Peyer's patch (tissue), 4 donors: ENCODE measurements at regions not wholly inside any gene's neighbourhood (a gene's known extent, or its start where the extent isn't known, plus 50 kb on each side); places are given as distances from the start of the nearest gene placed in this dataset.

Source experiments
- DNase-seq, 3 donors: peaks; one replicate each; pipeline ENCODE4 v3.0.0-alpha.2; 2017 to 2019
- H3K27ac ChIP-seq, 4 donors: fragments of 200-600 bp; sonication (generic); one replicate each; pipeline ENCODE4 v1.5.1; 2016 to 2019
- H3K27me3 ChIP-seq, 2 donors: fragments of 200-600 bp; sonication (generic); one replicate each; pipeline ENCODE4 v1.5.1; 2019
- H3K36me3 ChIP-seq, 3 donors: fragments of 200-600 bp; sonication (generic); one replicate each; pipeline ENCODE4 v1.5.1; 2016 to 2019
- H3K4me1 ChIP-seq, 4 donors: fragments of 200-600 bp; sonication (generic); one replicate each; pipeline ENCODE4 v1.5.1; 2016 to 2019
- H3K4me3 ChIP-seq, 4 donors: fragments of 200-600 bp; sonication (generic); 1 replicate in 3 of 4; 2 replicates in 1 of 4; pipeline ENCODE4 v1.5.1; 2016 to 2019; ENCODE audit warnings: mild to moderate bottlenecking in 1 of 4
- H3K9me3 ChIP-seq, 4 donors: fragments of 200-600 bp; sonication (generic); one replicate each; pipeline ENCODE4 v1.5.1; 2016 to 2019; ENCODE audit warnings: mild to moderate bottlenecking in 1 of 4
- POLR2A ChIP-seq, 2 donors: fragments of 450-650 bp; IDR thresholded peaks; one replicate each; pipeline ENCODE4 v1.5.1; 2017; ENCODE audit warnings: antibody characterized with exemption in 2 of 2, mild to moderate bottlenecking in 2 of 2, moderate library complexity in 2 of 2
- TF ChIP-seq, protein P1 (sequence below), 6 experiments: fragments of 450-650 bp in 4 of 6; fragments of 200-600 bp in 2 of 6; sonication (generic) in 1 of 6; IDR thresholded peaks; one replicate each; pipeline ENCODE4 v1.5.1; 2017 to 2019; ENCODE audit warnings: antibody characterized with exemption in 6 of 6, mild to moderate bottlenecking in 3 of 6, moderate library complexity in 1 of 6

DNA sequence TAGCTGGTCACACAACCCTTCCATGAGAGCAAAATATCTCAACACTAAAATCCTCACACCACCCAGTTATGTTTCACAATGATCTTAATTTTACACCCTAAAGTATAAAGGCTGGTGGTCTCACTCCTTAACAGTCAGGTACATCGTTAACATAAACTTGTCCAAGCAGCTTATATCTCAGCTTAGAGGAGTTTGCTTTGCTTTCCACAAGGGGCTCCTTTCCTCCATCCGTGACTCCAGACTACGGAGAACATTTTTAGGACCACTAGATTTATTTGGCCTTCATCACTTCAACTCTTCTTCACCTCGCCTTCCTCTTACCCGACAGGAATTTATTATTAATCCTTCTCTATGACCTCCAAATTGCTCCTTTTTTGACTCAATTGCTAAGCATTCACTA lies 1014.1 kb upstream of the NUDT12 start:
- H3K4me3 ChIP-seq = no peak overlapping the region
- H3K36me3 ChIP-seq = no peaks in the 10 kb centered on the region
- H3K27ac ChIP-seq = no peak overlapping the region
- H3K9me3 ChIP-seq = no peaks in the 10 kb centered on the region
- TF ChIP-seq, protein P1, sequence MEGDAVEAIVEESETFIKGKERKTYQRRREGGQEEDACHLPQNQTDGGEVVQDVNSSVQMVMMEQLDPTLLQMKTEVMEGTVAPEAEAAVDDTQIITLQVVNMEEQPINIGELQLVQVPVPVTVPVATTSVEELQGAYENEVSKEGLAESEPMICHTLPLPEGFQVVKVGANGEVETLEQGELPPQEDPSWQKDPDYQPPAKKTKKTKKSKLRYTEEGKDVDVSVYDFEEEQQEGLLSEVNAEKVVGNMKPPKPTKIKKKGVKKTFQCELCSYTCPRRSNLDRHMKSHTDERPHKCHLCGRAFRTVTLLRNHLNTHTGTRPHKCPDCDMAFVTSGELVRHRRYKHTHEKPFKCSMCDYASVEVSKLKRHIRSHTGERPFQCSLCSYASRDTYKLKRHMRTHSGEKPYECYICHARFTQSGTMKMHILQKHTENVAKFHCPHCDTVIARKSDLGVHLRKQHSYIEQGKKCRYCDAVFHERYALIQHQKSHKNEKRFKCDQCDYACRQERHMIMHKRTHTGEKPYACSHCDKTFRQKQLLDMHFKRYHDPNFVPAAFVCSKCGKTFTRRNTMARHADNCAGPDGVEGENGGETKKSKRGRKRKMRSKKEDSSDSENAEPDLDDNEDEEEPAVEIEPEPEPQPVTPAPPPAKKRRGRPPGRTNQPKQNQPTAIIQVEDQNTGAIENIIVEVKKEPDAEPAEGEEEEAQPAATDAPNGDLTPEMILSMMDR (IDR thresholded peaks at IDR 0.05) = no peak
- TF ChIP-seq POLR2A (IDR thresholded peaks at IDR 0.05) = no peak
- no peak for DNase-seq
- H3K27me3 ChIP-seq = no peaks in the 10 kb centered on the region
- no peaks in the 10 kb centered on the region for H3K4me1 ChIP-seq

DNA sequence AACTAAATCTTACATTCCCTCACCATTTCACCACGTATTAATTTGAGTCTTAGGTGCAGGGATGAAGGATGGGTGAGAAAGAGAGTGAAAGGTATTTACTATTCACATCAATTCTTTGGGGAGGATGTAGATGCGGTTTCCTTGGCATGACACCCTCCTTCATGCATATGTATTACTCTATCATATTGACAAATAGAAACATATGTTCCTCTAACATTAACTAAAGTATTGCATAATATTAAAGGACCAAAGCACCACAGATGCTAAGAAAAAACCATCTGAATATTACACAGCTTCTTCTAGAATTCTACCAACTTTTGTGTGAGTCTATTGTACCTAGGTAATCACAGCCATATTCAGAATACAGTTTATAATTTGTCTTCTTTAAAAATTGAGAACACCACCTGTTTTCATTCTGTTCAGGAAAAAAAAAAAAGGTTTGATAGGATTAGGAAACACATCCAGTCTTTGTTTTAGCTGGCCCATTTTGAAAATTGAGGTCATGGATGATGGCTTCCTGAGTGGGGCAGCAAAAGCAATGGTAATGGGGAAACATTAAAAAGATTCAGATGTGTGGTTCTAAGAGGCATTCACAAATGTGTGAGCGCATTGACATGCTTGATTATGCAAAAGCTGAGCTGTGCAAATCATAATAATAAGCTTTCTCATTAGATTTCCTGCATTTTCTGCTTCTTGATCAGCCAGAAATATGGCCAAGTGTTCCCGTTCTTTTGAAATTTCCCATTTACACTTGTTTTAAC lies 1011.5 kb upstream of the NUDT12 start:
- DNase-seq = no peak
- no peaks in the 10 kb centered on the region for H3K36me3 ChIP-seq
- TF ChIP-seq, protein P1 (IDR thresholded peaks at IDR 0.05) = no peak
- TF ChIP-seq POLR2A (IDR thresholded peaks at IDR 0.05) = no peak
- no peaks in the 10 kb centered on the region for H3K4me1 ChIP-seq
- no peaks in the 10 kb centered on the region for H3K27me3 ChIP-seq
- no peak overlapping the region for H3K27ac ChIP-seq
- no peaks in the 10 kb centered on the region for H3K9me3 ChIP-seq
- H3K4me3 ChIP-seq = no peak overlapping the region

DNA sequence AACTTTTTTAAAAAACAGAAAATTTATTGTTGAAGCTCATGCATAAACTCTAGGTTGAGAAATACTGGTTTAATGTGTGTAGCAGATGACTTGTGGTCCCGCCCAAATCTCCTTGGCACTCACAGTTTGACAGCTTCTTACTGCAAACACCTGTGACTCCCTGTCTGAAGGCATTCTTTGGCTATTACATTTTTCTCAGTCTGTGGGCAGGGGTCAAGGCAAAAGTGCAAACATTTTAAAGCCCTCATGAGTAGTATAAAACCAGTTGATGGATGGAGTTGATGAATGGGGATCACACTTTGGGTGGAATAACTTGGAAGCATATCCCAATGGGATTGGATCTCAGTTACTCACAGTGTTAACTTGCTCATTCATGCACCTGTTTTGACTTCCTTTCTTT lies 1007.0 kb upstream of the NUDT12 start:
- Histone ChIP-seq H3K9me3 (no peaks in the 10 kb centered on the region), H3K27ac (no peak overlapping the region), H3K27me3 (no peaks in the 10 kb centered on the region), H3K4me3 (no peak overlapping the region), H3K36me3 (no peaks in the 10 kb centered on the region), H3K4me1 (no peaks in the 10 kb centered on the region)
- TF ChIP-seq POLR2A (IDR thresholded peaks at IDR 0.05) = no peak
- TF ChIP-seq, protein P1 (IDR thresholded peaks at IDR 0.05) = no peak
- no peak for DNase-seq

DNA sequence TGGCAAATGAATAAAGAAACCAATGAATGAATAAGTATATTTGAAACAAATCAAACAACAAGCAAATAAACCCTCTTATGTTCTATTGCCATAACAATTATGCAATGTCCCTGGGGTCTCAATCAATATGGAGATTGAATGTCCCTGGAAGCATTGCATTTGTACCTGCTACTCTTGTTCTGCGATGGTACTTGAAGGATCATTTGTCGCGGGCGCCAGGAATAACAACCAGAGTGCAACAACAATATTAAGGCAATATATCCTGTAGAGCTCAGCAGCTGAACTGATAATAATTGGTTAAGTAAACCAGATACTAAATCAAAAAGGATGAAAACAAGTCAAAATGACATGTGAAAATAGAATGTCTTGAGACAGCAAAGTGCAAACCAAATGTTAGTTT lies 1001.9 kb upstream of the NUDT12 start:
- Histone ChIP-seq H3K36me3 (no peaks in the 10 kb centered on the region), H3K27ac (no peak overlapping the region), H3K4me1 (no peaks in the 10 kb centered on the region), H3K27me3 (no peaks in the 10 kb centered on the region), H3K4me3 (no peak overlapping the region), H3K9me3 (no peaks in the 10 kb centered on the region)
- DNase-seq = no peak
- TF ChIP-seq, protein P1 (IDR thresholded peaks at IDR 0.05) = no peak
- no peak for TF ChIP-seq POLR2A (IDR thresholded peaks at IDR 0.05)

DNA sequence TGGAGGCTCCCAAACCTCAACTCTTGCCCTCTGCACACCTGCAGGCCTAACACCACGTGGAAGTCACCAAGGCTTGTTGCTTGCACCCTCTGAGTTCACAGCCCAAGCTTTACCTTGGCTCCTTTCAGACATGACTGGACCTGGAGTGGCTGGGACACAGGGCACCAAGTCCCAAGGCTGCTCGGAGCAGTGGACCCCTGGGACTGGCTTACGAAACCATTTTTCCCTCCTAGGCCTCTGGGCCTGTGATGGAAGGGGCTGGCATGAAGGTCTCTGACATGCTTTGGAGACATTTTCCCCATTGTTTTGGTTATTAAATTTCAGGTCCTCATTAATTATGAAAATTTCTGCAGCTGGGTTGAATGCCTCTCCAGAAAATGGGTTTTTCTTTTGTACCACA lies 994.4 kb upstream of the NUDT12 start:
- no peak for TF ChIP-seq POLR2A (IDR thresholded peaks at IDR 0.05)
- TF ChIP-seq, protein P1 (IDR thresholded peaks at IDR 0.05) = no peak
- DNase-seq = no peak
- Histone ChIP-seq H3K27ac (no peak overlapping the region), H3K9me3 (no peaks in the 10 kb centered on the region), H3K4me3 (no peak overlapping the region), H3K27me3 (no peaks in the 10 kb centered on the region), H3K4me1 (no peaks in the 10 kb centered on the region), H3K36me3 (no peaks in the 10 kb centered on the region)
